SU-DHL-6 (cell line): ENCODE measurements at regions not wholly inside any gene's neighbourhood (a gene's known extent, or its start where the extent isn't known, plus 50 kb on each side); places are given as distances from the start of the nearest gene placed in this dataset.

Source experiments
- H2AFZ ChIP-seq: fragments of 200-600 bp; sonication (generic); 2 replicates; pipeline ENCODE4 v1.6.1; 2014; ENCODE audit warnings: low read depth, mild to moderate bottlenecking, moderate library complexity, mixed read lengths, antibody characterized with exemption, low read length; ENCODE audit not compliant: severe bottlenecking
- H3F3A ChIP-seq: fragments of 200-600 bp; shearing (Covaris generic); 2 replicates; pipeline ENCODE4 v1.6.0; 2016; ENCODE audit warnings: antibody characterized with exemption, mild to moderate bottlenecking; ENCODE audit not compliant: insufficient read depth
- H3K27ac ChIP-seq: fragments of 200-600 bp; sonication (generic); 2 replicates; pipeline ENCODE4 v1.5.1; 2016; ENCODE audit warnings: low read depth, mild to moderate bottlenecking, low read length, moderate library complexity, mixed read lengths
- H3K27me3 ChIP-seq: fragments of 200-600 bp; sonication (generic), shearing (Covaris generic); 2 replicates; pipeline ENCODE4 v1.6.0; 2014; ENCODE audit warnings: mild to moderate bottlenecking, low read length
- H3K36me3 ChIP-seq: fragments of 200-600 bp; sonication (generic); 2 replicates; pipeline ENCODE4 v1.6.1; 2014; ENCODE audit warnings: mild to moderate bottlenecking, low read length, mixed read lengths
- H3K4me2 ChIP-seq: fragments of 300-600, 200-600 bp; shearing (Covaris generic), sonication (generic); 2 replicates; pipeline ENCODE4 v1.6.0; 2014; ENCODE audit warnings: low read length, low read depth, mild to moderate bottlenecking; ENCODE audit not compliant: poor library complexity, severe bottlenecking
- H3K4me3 ChIP-seq: fragments of 200-600 bp; sonication (generic); 2 replicates; pipeline ENCODE4 v1.5.1; 2014; ENCODE audit warnings: antibody characterized with exemption, low read length, mild to moderate bottlenecking, mixed read lengths; ENCODE audit not compliant: insufficient read depth, poor library complexity, severe bottlenecking
- H3K79me2 ChIP-seq: fragments of 200-600 bp; sonication (generic); 2 replicates; pipeline ENCODE4 v1.6.1; 2014; ENCODE audit warnings: mild to moderate bottlenecking, low read length, moderate library complexity; ENCODE audit not compliant: insufficient read depth
- H3K9ac ChIP-seq: fragments of 200-600 bp; sonication (generic); 2 replicates; pipeline ENCODE4 v1.7.0; 2014; ENCODE audit warnings: mild to moderate bottlenecking, low read length
- H3K9me2 ChIP-seq: fragments of 200-600 bp; sonication (generic); replicated peaks from 2 replicates; pipeline ENCODE4 v1.6.1; 2014; ENCODE audit warnings: low read length; ENCODE audit not compliant: insufficient read depth
- H3K9me3 ChIP-seq: fragments of 200-600 bp; sonication (generic); 2 replicates; pipeline ENCODE4 v1.6.1; 2014; ENCODE audit warnings: low read length, mixed read lengths; ENCODE audit not compliant: insufficient read depth
- H4K20me1 ChIP-seq: fragments of 200-600 bp; sonication (generic); 2 replicates; pipeline ENCODE4 v1.6.1; 2014; ENCODE audit warnings: low read depth, mild to moderate bottlenecking, antibody characterized with exemption, low read length, moderate library complexity, mixed read lengths
- CTCF ChIP-seq: fragments of 200-600 bp; sonication (generic); IDR thresholded peaks from one replicate; pipeline ENCODE4 v1.5.1; 2017; ENCODE audit warnings: antibody characterized with exemption, mild to moderate bottlenecking, low read length, moderate library complexity; ENCODE audit not compliant: insufficient read depth, poor library complexity, severe bottlenecking
- EZH2phosphoT487 ChIP-seq: fragments of 200-600 bp; sonication (generic), shearing (Covaris generic); conservative IDR thresholded peaks from 2 replicates; pipeline ENCODE4 v1.6.1; 2018; ENCODE audit warnings: mild to moderate bottlenecking, antibody characterized with exemption, low read length, moderate library complexity, mixed read lengths

- TF ChIP-seq CTCF (no peak), EZH2phosphoT487 (no peak)
- Histone ChIP-seq H3K9me2 (no peaks in the 10 kb centered on the region), H4K20me1 (no peaks in the 10 kb centered on the region), H3K79me2 (no peaks in the 10 kb centered on the region), H3F3A (no peaks in the 10 kb centered on the region), H3K36me3 (no peaks in the 10 kb centered on the region), H3K4me3 (no peak overlapping the region), H3K9me3 (no peaks in the 10 kb centered on the region), H3K9ac (no peak overlapping the region), H3K27ac (no peak overlapping the region), H2AFZ (no peak overlapping the region), H3K4me2 (no peak overlapping the region), H3K27me3 (no peaks in the 10 kb centered on the region; the same call in 1 of the 2 replicates)
These were observed 122.7 kb downstream of the ZBTB18 start for GRCh38 chr1:244173769-244174168.

DNA sequence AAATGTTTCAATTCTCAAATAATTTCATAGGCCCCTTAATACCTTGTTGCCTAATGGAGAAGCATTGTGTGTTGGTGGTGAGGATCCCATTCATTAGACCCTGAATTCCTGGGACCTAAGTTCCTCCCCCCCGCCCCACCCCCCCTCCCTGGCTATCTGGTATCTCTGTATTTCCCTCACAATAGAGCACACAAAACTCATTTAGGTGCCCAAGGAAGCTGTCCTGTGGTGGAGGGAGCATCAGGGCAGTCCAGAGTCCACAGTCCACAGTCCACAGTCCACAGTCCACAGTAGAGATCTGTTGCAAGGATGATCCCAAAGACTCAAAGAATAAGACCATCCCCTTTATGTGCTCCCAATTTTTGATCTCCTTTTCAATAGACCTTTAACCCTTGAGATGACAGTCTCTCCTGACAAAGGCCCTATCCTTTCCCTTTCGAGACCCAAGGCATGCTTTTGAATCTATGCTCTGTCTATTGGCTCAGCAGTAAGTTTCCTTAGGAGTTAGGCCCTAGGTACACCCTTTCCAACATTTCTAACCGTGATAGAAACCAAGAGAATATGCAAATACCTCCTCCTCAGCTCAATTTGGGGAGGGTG lies 123.9 kb downstream of the ZBTB18 start:
- H3K9ac ChIP-seq, result no peak overlapping the region
- H3K9me2 ChIP-seq, result no peaks in the 10 kb centered on the region
- H3F3A ChIP-seq, result no peaks in the 10 kb centered on the region
- H3K9me3 ChIP-seq, result no peaks in the 10 kb centered on the region
- no peak overlapping the region for H3K4me2 ChIP-seq
- no peak overlapping the region for H3K4me3 ChIP-seq
- no peaks in the 10 kb centered on the region for H4K20me1 ChIP-seq
- H3K27me3 ChIP-seq, result no peaks in the 10 kb centered on the region; the same call in 1 of the 2 replicates
- H3K36me3 ChIP-seq, result no peaks in the 10 kb centered on the region
- H3K27ac ChIP-seq, result no peak overlapping the region
- no peaks in the 10 kb centered on the region for H3K79me2 ChIP-seq
- TF ChIP-seq CTCF (no peak), EZH2phosphoT487 (no peak)
- H2AFZ ChIP-seq, result no peak overlapping the region

DNA sequence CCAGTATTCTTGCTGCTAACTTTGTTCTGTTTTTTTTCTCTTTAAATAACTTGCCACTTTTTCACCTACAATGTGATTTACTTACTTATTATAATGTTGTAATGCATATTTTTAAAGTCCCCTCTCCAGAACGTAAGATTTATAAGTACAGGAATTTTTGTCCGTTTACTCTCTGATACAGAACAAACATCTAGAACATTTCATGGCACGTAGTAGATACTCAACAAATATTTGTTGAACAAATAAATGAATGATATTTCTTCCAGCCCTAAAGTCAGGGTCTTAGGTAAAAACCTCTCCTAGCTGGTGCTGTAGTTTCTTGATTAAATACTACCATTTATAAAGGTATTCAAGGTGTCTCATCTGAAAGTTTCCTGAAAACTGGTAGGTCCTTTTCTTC lies 125.1 kb downstream of the ZBTB18 start:
- TF ChIP-seq CTCF (no peak), EZH2phosphoT487 (no peak)
- Histone ChIP-seq H3K9me2 (no peaks in the 10 kb centered on the region), H3K4me2 (no peak overlapping the region)

More for the DNA sequence above, 125.1 kb downstream of the ZBTB18 start:
- Histone ChIP-seq H3K79me2 (no peaks in the 10 kb centered on the region), H2AFZ (no peak overlapping the region), H3K9ac (no peak overlapping the region), H3K4me3 (no peak overlapping the region), H3K36me3 (no peaks in the 10 kb centered on the region), H3K9me3 (no peaks in the 10 kb centered on the region), H4K20me1 (no peaks in the 10 kb centered on the region), H3F3A (no peaks in the 10 kb centered on the region), H3K27ac (no peak overlapping the region), H3K27me3 (no peaks in the 10 kb centered on the region; the same call in 1 of the 2 replicates)
